ENCODE measurements at regions not wholly inside any gene's neighbourhood (a gene's known extent, or its start where the extent isn't known, plus 50 kb on each side); places are given as distances from the start of the nearest gene placed in this dataset.

GRCh38 chr6:98107801-98108200 lies 726.6 kb upstream of the POU3F2 start:
- TF ChIP-seq POLR2A (IDR thresholded peaks at IDR 0.05; ENCODE audit: low read length) (no peak), GATA1 (IDR thresholded peaks at IDR 0.05; ENCODE audit: low read depth, low read length) (no peak)
